GM18520 (cell line): ENCODE measurements at regions not wholly inside any gene's neighbourhood (a gene's known extent, or its start where the extent isn't known, plus 50 kb on each side); places are given as distances from the start of the nearest gene placed in this dataset.

Experiments used
- ATAC-seq: cut with Tn5 transposase; IDR thresholded peaks from one replicate; pipeline ENCODE4 v1.9.1; 2021; ENCODE audit not compliant: unreplicated experiment

GRCh38 chr10:121027371-121027770 lies 176.2 kb downstream of the WDR11 start:
- ATAC-seq, result no peak

- no peak for ATAC-seq
Measured at GRCh38 chr10:121032460-121032859, 181.3 kb downstream of the WDR11 start.

GRCh38 chr10:121033366-121033765 lies 182.2 kb downstream of the WDR11 start:
- no peak for ATAC-seq

GRCh38 chr10:121036431-121036830 lies 185.3 kb downstream of the WDR11 start:
- ATAC-seq, result no peak

GRCh38 chr10:121041499-121041898 lies 190.3 kb downstream of the WDR11 start:
- no peak for ATAC-seq

- ATAC-seq, result no peak
Measured at GRCh38 chr10:121041906-121042305, 190.7 kb downstream of the WDR11 start.

- ATAC-seq, result no peak
Measured at GRCh38 chr10:121042342-121042741, 191.2 kb downstream of the WDR11 start.

- ATAC-seq, result no peak
Measured at GRCh38 chr10:121043124-121043849, 192.1 kb downstream of the WDR11 start.

- ATAC-seq, result no peak
Measured at GRCh38 chr10:121048749-121049148, 197.6 kb downstream of the WDR11 start.

GRCh38 chr10:121049489-121049888 lies 198.3 kb downstream of the WDR11 start:
- no peak for ATAC-seq

GRCh38 chr10:121049923-121050322 lies 198.8 kb downstream of the WDR11 start:
- no peak for ATAC-seq

GRCh38 chr10:121051171-121051570 lies 200.0 kb downstream of the WDR11 start:
- ATAC-seq, result no peak

- no peak for ATAC-seq
Measured at GRCh38 chr10:121051696-121052279, 200.6 kb downstream of the WDR11 start.

GRCh38 chr10:121053151-121053550 lies 202.0 kb downstream of the WDR11 start:
- no peak for ATAC-seq

- no peak for ATAC-seq
Measured at GRCh38 chr10:121054874-121055273, 203.7 kb downstream of the WDR11 start.

- no peak for ATAC-seq
Measured at GRCh38 chr10:121057269-121057668, 206.1 kb downstream of the WDR11 start.

- ATAC-seq, result no peak
Measured at GRCh38 chr10:121058082-121058481, 206.9 kb downstream of the WDR11 start.

GRCh38 chr10:121059351-121059750 lies 208.2 kb downstream of the WDR11 start:
- ATAC-seq, result no peak

GRCh38 chr10:121062115-121062514 lies 211.0 kb downstream of the WDR11 start:
- ATAC-seq, result no peak

GRCh38 chr10:121063744-121064143 lies 212.6 kb downstream of the WDR11 start:
- no peak for ATAC-seq

GRCh38 chr10:121064491-121064890 lies 213.3 kb downstream of the WDR11 start:
- no peak for ATAC-seq

GRCh38 chr10:121065330-121065729 lies 214.2 kb downstream of the WDR11 start:
- ATAC-seq, result no peak
